Panc1 (cell line): ENCODE measurements at regions not wholly inside any gene's neighbourhood (a gene's known extent, or its start where the extent isn't known, plus 50 kb on each side); places are given as distances from the start of the nearest gene placed in this dataset.

Experiments used
- ATAC-seq: fragments of 200-7000 bp; cut with Tn5 transposase; 2 replicates; pipeline ENCODE4 v1.9.1; 2020; ENCODE audit warnings: mild to moderate bottlenecking, moderate library complexity
- BruUV-seq: library from RNA; stranded (reverse); fragments of 400-500 nt; replicated peaks from 2 replicates; lab custom pipeline; 2021; lab: Mats Ljungman, UMichigan
- CTCF ChIA-PET: fragments of 300-600 bp; sonication (Branson Sonifier 250); formaldehyde crosslinking; loops from one replicate; lab custom pipeline; 2022; ENCODE audit warnings: antibody characterized with exemption; lab: Charles Lee
- POLR2A ChIA-PET: fragments of 300-600 bp; sonication (Branson Sonifier 250); formaldehyde crosslinking; loops from one replicate; lab custom pipeline; 2022; ENCODE audit warnings: antibody characterized with exemption; lab: Charles Lee
- DNase-seq: peaks from one replicate; pipeline ENCODE4 v3.0.0-alpha.2; 2010; ENCODE audit warnings: low read depth, low spot score
- H3K27ac ChIP-seq: 2 replicates; pipeline ENCODE4 v1.5.1; 2011; ENCODE audit warnings: mild to moderate bottlenecking, low read length, inconsistent platforms
- H3K27me3 ChIP-seq: fragments of 200-500 bp; sonication (Bioruptor generic); 2 replicates; pipeline ENCODE4 v1.6.0; 2014; ENCODE audit warnings: low read length, inconsistent platforms; ENCODE audit not compliant: control insufficient read depth, insufficient read depth
- H3K36me3 ChIP-seq: fragments of 200-500 bp; sonication (Bioruptor generic); 2 replicates; pipeline ENCODE4 v1.5.1; 2014; ENCODE audit warnings: inconsistent platforms, mild to moderate bottlenecking, low read length, moderate library complexity; ENCODE audit not compliant: control insufficient read depth, insufficient read depth
- H3K4me1 ChIP-seq: 2 replicates; pipeline ENCODE4 v1.5.1; 2011; ENCODE audit warnings: inconsistent platforms, mild to moderate bottlenecking, low read length, moderate library complexity; ENCODE audit not compliant: control insufficient read depth, insufficient read depth
- H3K4me3 ChIP-seq, 2 experiments: 2 replicates each; pipeline ENCODE4 v1.5.1; 2011 to 2012; ENCODE audit warnings: low read depth in 2 of 2, low read length in 2 of 2, mild to moderate bottlenecking in 2 of 2, inconsistent platforms in 1 of 2, moderate library complexity in 1 of 2
- H3K9me3 ChIP-seq: fragments of 200-500 bp; sonication (Bioruptor generic); 2 replicates; pipeline ENCODE4 v1.5.1; 2014; ENCODE audit warnings: low read depth, mild to moderate bottlenecking, inconsistent platforms, low read length, moderate library complexity; ENCODE audit not compliant: control insufficient read depth, insufficient read depth
- CTCF ChIP-seq: fragments of 450-650 bp; IDR thresholded peaks from 2 replicates; pipeline ENCODE4 v1.5.1; 2017; ENCODE audit warnings: mild to moderate bottlenecking
- POLR2AphosphoS5 ChIP-seq: IDR thresholded peaks from 2 replicates; pipeline ENCODE4 v1.6.1; 2012; ENCODE audit warnings: mild to moderate bottlenecking, low read depth, low read length, moderate library complexity
- REST ChIP-seq, 2 experiments: IDR thresholded peaks; 2 replicates each; pipeline ENCODE4 v1.6.1; 2011 to 2012; ENCODE audit warnings: low read depth in 2 of 2, control low read depth in 1 of 2, low read length in 1 of 2, mild to moderate bottlenecking in 1 of 2, moderate library complexity in 1 of 2; ENCODE audit not compliant: insufficient read depth in 1 of 2
- SIN3A ChIP-seq: IDR thresholded peaks from 2 replicates; pipeline ENCODE4 v1.6.1; 2012; ENCODE audit warnings: low read depth, mild to moderate bottlenecking, low read length, moderate library complexity, borderline replicate concordance; ENCODE audit not compliant: insufficient read depth
- TCF7L2 ChIP-seq: IDR thresholded peaks from 2 replicates; pipeline ENCODE4 v1.6.1; 2011; ENCODE audit warnings: mild to moderate bottlenecking, low read depth, low read length, inconsistent platforms
- in situ Hi-C: cut with HindIII; loops from 2 replicates; pipeline ENCODE4 v1.10.0; 2016; ENCODE audit warnings: low sequenced_read_pairs, low pct_unique_long_range_greater_than_20kb
- intact Hi-C: fragments of 100-400 bp; cut with micrococcal nuclease; formaldehyde crosslinking; loops from one replicate; pipeline ENCODE4 v1.10.0; 2022; ENCODE audit not compliant: unreplicated experiment

GRCh38 chr2:51559026-51559425, 527.1 kb upstream of the NRXN1 start:
- CTCF ChIA-PET = no interaction called here
- no TSS peak for BruUV-seq
- no peak for ATAC-seq

GRCh38 chr2:51553476-51553875, 521.5 kb upstream of the NRXN1 start:
- Histone ChIP-seq H3K27ac (no peak overlapping the region), H3K4me3 (no peak overlapping the region), H3K9me3 (no peaks in the 10 kb centered on the region), H3K27me3 (no peaks in the 10 kb centered on the region), H3K36me3 (no peaks in the 10 kb centered on the region), H3K4me1 (no peaks in the 10 kb centered on the region)
- no peak for TF ChIP-seq TCF7L2
- TF ChIP-seq CTCF = no peak
- no peak for TF ChIP-seq SIN3A
- TF ChIP-seq POLR2AphosphoS5 = no peak
- no peak for TF ChIP-seq REST (IDR thresholded peaks at IDR 0.05; ENCODE audit: insufficient read depth in 1 of 2, low read depth in 2 of 2, low read length in 1 of 2)
- in situ Hi-C loops = no loop called here
- no peak for DNase-seq
- intact Hi-C loops = no loop called here
- BruUV-seq = no TSS peak
- ChIA-PET CTCF (no interaction called here), POLR2A (no interaction called here)
- ATAC-seq = no peak

More at GRCh38 chr2:51559026-51559425, 527.1 kb upstream of the NRXN1 start:
- intact Hi-C loops = no loop called here
- DNase-seq = no peak
- no peaks in the 10 kb centered on the region for H3K4me1 ChIP-seq
- H3K27ac ChIP-seq = no peak overlapping the region
- TF ChIP-seq TCF7L2 (no peak), SIN3A (no peak), REST (IDR thresholded peaks at IDR 0.05; ENCODE audit: insufficient read depth in 1 of 2, low read depth in 2 of 2, low read length in 1 of 2) (no peak), CTCF (no peak), POLR2AphosphoS5 (no peak)
- no peak overlapping the region for H3K4me3 ChIP-seq
- no peaks in the 10 kb centered on the region for H3K27me3 ChIP-seq
- POLR2A ChIA-PET = no interaction called here
- no peaks in the 10 kb centered on the region for H3K9me3 ChIP-seq
- no peaks in the 10 kb centered on the region for H3K36me3 ChIP-seq
- in situ Hi-C loops = no loop called here
